ENCODE measurements at regions not wholly inside any gene's neighbourhood (a gene's known extent, or its start where the extent isn't known, plus 50 kb on each side); places are given as distances from the start of the nearest gene placed in this dataset.

DNA sequence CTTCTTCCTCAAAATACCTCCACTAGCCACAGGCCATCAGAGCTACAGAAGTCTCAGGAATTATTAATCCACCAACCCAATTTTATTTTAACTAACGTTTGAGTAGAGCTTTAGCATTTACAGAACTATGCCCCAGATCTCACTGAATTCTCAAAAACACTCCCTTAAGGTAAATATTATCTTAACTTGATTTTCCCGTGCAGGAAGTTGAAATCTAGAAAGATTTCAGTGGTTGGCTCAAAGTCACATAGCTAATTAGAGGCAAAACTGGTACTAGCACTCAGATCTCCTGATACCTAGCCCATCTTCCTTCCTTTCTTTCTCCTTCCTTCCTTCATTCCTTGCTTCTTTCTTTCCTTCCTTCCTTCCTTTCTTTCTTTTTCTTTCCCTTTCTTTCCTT lies 298.3 kb downstream of the ENC1 start:
- ChIA-PET CTCF (no interaction called here), POLR2A (no interaction called here)
- no peaks in the 10 kb centered on the region for H3K9me3 ChIP-seq
- H3K4me3 ChIP-seq (ENCODE audit: low read depth, low read length): no peak overlapping the region
- Mint-ChIP-seq H3K27ac (ENCODE audit: unreplicated experiment) (no peak overlapping the region), H3K27me3 (ENCODE audit: insufficient read depth, unreplicated experiment) (no peaks in the 10 kb centered on the region), H3K9me3 (ENCODE audit: unreplicated experiment) (no peaks in the 10 kb centered on the region), H3K4me3 (ENCODE audit: unreplicated experiment) (no peak overlapping the region), H3K36me3 (ENCODE audit: insufficient read depth, unreplicated experiment) (no peaks in the 10 kb centered on the region), H3K4me1 (ENCODE audit: low read depth, unreplicated experiment) (peaks cover 15% of the 10 kb centered on the region)
- no peaks in the 10 kb centered on the region for H3K27me3 ChIP-seq (replicated peaks; ENCODE audit: control insufficient read depth, insufficient read depth, low read length)
- H3K36me3 ChIP-seq (ENCODE audit: control insufficient read depth, insufficient read depth, low read length): no peaks in the 10 kb centered on the region
- TF ChIP-seq, protein P1, sequence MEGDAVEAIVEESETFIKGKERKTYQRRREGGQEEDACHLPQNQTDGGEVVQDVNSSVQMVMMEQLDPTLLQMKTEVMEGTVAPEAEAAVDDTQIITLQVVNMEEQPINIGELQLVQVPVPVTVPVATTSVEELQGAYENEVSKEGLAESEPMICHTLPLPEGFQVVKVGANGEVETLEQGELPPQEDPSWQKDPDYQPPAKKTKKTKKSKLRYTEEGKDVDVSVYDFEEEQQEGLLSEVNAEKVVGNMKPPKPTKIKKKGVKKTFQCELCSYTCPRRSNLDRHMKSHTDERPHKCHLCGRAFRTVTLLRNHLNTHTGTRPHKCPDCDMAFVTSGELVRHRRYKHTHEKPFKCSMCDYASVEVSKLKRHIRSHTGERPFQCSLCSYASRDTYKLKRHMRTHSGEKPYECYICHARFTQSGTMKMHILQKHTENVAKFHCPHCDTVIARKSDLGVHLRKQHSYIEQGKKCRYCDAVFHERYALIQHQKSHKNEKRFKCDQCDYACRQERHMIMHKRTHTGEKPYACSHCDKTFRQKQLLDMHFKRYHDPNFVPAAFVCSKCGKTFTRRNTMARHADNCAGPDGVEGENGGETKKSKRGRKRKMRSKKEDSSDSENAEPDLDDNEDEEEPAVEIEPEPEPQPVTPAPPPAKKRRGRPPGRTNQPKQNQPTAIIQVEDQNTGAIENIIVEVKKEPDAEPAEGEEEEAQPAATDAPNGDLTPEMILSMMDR (IDR thresholded peaks at IDR 0.05; ENCODE audit: insufficient read depth in 1 of 2, low read depth in 1 of 2, low read length in 1 of 2, severe bottlenecking in 1 of 2, unreplicated experiment in 1 of 2): no peak
- no TSS peak for BruUV-seq (replicated peaks)
- H3K4me1 ChIP-seq: peaks cover 16% of the 10 kb centered on the region; the same call in 1 of the 2 replicates
- intact Hi-C loops (cut with micrococcal nuclease; ENCODE audit: unreplicated experiment): no loop called here
- DNase-seq: no peak

GRCh38 chr5:74341221-74341620 lies 299.3 kb downstream of the ENC1 start:
- Histone ChIP-seq H3K4me1 (peaks cover 16% of the 10 kb centered on the region; the same call in 1 of the 2 replicates), H3K27me3 (replicated peaks; ENCODE audit: control insufficient read depth, insufficient read depth, low read length) (no peaks in the 10 kb centered on the region), H3K9me3 (no peaks in the 10 kb centered on the region), H3K4me3 (ENCODE audit: low read depth, low read length) (no peak overlapping the region), H3K36me3 (ENCODE audit: control insufficient read depth, insufficient read depth, low read length) (no peaks in the 10 kb centered on the region)
- Mint-ChIP-seq H3K4me1 (ENCODE audit: low read depth, unreplicated experiment) (peaks cover 21% of the 10 kb centered on the region), H3K4me3 (ENCODE audit: unreplicated experiment) (no peak overlapping the region), H3K27me3 (ENCODE audit: insufficient read depth, unreplicated experiment) (no peaks in the 10 kb centered on the region), H3K27ac (ENCODE audit: unreplicated experiment) (no peak overlapping the region), H3K9me3 (ENCODE audit: unreplicated experiment) (no peaks in the 10 kb centered on the region), H3K36me3 (ENCODE audit: insufficient read depth, unreplicated experiment) (no peaks in the 10 kb centered on the region)
- CTCF ChIA-PET: no interaction called here
- no peak for DNase-seq
- intact Hi-C loops (cut with micrococcal nuclease; ENCODE audit: unreplicated experiment): no loop called here
- TF ChIP-seq, protein P1 (IDR thresholded peaks at IDR 0.05; ENCODE audit: insufficient read depth in 1 of 2, low read depth in 1 of 2, low read length in 1 of 2, severe bottlenecking in 1 of 2, unreplicated experiment in 1 of 2): no peak
- no TSS peak for BruUV-seq (replicated peaks)
- POLR2A ChIA-PET: no interaction called here

DNA sequence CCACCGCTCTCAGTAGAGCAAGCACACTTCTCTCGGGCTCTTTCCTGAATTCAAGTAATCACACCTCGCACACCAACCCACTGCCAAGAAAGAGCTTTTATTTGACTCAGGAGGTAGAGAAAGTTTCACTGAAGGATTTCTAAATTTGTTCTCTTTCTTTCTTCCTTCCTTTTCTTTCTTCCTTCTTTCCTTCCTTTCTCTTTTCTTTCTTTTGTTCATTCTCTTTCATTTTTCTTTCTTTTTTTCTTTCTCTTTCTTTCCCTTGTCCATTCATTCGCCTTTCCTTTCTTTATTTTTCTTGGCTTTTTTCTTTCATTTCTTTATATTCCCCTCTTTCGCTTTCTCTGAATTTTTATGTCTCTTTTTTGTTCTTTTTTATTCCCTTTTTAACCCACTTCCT lies 300.1 kb downstream of the ENC1 start:
- H3K9me3 Mint-ChIP-seq (ENCODE audit: unreplicated experiment): no peaks in the 10 kb centered on the region
- peaks cover 17% of the 10 kb centered on the region for H3K4me1 ChIP-seq
- H3K9me3 ChIP-seq: no peaks in the 10 kb centered on the region
- ChIA-PET CTCF (no interaction called here), POLR2A (no interaction called here)
- H3K27me3 ChIP-seq (replicated peaks; ENCODE audit: control insufficient read depth, insufficient read depth, low read length): no peaks in the 10 kb centered on the region
- H3K27ac Mint-ChIP-seq (ENCODE audit: unreplicated experiment): no peak overlapping the region
- DNase-seq: no peak
- BruUV-seq (replicated peaks): no TSS peak
- H3K36me3 Mint-ChIP-seq (ENCODE audit: insufficient read depth, unreplicated experiment): no peaks in the 10 kb centered on the region
- no peak overlapping the region for H3K4me3 ChIP-seq (ENCODE audit: low read depth, low read length)
- no peak overlapping the region for H3K4me3 Mint-ChIP-seq (ENCODE audit: unreplicated experiment)
- TF ChIP-seq, protein P1 (IDR thresholded peaks at IDR 0.05; ENCODE audit: insufficient read depth in 1 of 2, low read depth in 1 of 2, low read length in 1 of 2, severe bottlenecking in 1 of 2, unreplicated experiment in 1 of 2): no peak
- intact Hi-C loops (cut with micrococcal nuclease; ENCODE audit: unreplicated experiment): no loop called here
- peaks cover 23% of the 10 kb centered on the region for H3K4me1 Mint-ChIP-seq (ENCODE audit: low read depth, unreplicated experiment)
- H3K27me3 Mint-ChIP-seq (ENCODE audit: insufficient read depth, unreplicated experiment): no peaks in the 10 kb centered on the region
- no peaks in the 10 kb centered on the region for H3K36me3 ChIP-seq (ENCODE audit: control insufficient read depth, insufficient read depth, low read length)
